CD4-positive, alpha-beta T cell (primary cell): ENCODE measurements at regions not wholly inside any gene's neighbourhood (a gene's known extent, or its start where the extent isn't known, plus 50 kb on each side); places are given as distances from the start of the nearest gene placed in this dataset.
"Not testable (repeated sequence)": the region's sequence is repeated elsewhere in the genome, so short reads cannot be mapped to it uniquely, and the experiment has no call there.

Experiments
- ATAC-seq: fragments of 200-7000 bp; cut with Tn5 transposase; one replicate; pipeline ENCODE4 v1.10.0; 2022; ENCODE audit warnings: mild to moderate bottlenecking; ENCODE audit not compliant: poor library complexity
- CTCF ChIA-PET: fragments of 350-600 bp; sonication (Branson Sonifier 250); formaldehyde crosslinking; loops from one replicate; lab custom pipeline; 2021; ENCODE audit warnings: antibody characterized with exemption, inconsistent platforms; lab: Charles Lee
- POLR2A ChIA-PET: fragments of 350-600 bp; sonication (Branson Sonifier 250); formaldehyde crosslinking; loops from one replicate; lab custom pipeline; 2021; ENCODE audit warnings: antibody characterized with exemption, inconsistent platforms; lab: Charles Lee
- DNase-seq, 14 experiments: peaks; one replicate each; pipeline ENCODE4 v3.0.0-alpha.2; 2013 to 2020; ENCODE audit warnings: mixed read lengths in 2 of 14
- H3K27ac ChIP-seq, 2 donors: one replicate each; pipeline versions ENCODE4 v1.5.1 to v1.7.0; 2013; ENCODE audit warnings: low read length in 2 of 2, low read depth in 1 of 2, mild to moderate bottlenecking in 1 of 2
- H3K27me3 ChIP-seq, 2 experiments: 1 replicate in 1 of 2; 2 replicates in 1 of 2; pipeline versions ENCODE4 v1.6.1 to v1.7.0; 2013; ENCODE audit warnings: low read length in 2 of 2, control low read depth in 1 of 2, mild to moderate bottlenecking in 1 of 2, moderate library complexity in 1 of 2; ENCODE audit not compliant: insufficient read depth in 2 of 2, control insufficient read depth in 1 of 2
- H3K36me3 ChIP-seq: one replicate; pipeline ENCODE4 v1.6.1; 2013; ENCODE audit warnings: low read length, control low read depth; ENCODE audit not compliant: insufficient read depth
- H3K4me1 ChIP-seq: one replicate; pipeline ENCODE4 v1.6.1; 2013; ENCODE audit warnings: low read length, control low read depth; ENCODE audit not compliant: insufficient read depth
- H3K4me3 ChIP-seq: one replicate; pipeline ENCODE4 v1.5.1; 2013; ENCODE audit warnings: mild to moderate bottlenecking, low read length, moderate library complexity
- H3K9me3 ChIP-seq, 2 experiments: 1 replicate in 1 of 2; 2 replicates in 1 of 2; pipeline versions ENCODE4 v1.6.1 to v1.7.0; 2013; ENCODE audit warnings: low read length in 2 of 2, mild to moderate bottlenecking in 2 of 2, control low read depth in 1 of 2, moderate library complexity in 1 of 2; ENCODE audit not compliant: control insufficient read depth in 1 of 2, insufficient read depth in 1 of 2
- H3K27ac Mint-ChIP-seq: one replicate; pipeline ENCODE4 v1.8.0; 2020; ENCODE audit warnings: mixed read lengths
- H3K27me3 Mint-ChIP-seq: one replicate; pipeline ENCODE4 v1.8.0; 2021; ENCODE audit warnings: mixed read lengths
- H3K36me3 Mint-ChIP-seq: one replicate; pipeline ENCODE4 v1.8.0; 2021; ENCODE audit warnings: low read depth, mixed read lengths
- H3K4me1 Mint-ChIP-seq: one replicate; pipeline ENCODE4 v1.8.0; 2021; ENCODE audit warnings: low read depth, mixed read lengths
- H3K4me3 Mint-ChIP-seq: one replicate; pipeline ENCODE4 v1.8.0; 2020; ENCODE audit warnings: mild to moderate bottlenecking, mixed read lengths
- H3K9me3 Mint-ChIP-seq: one replicate; pipeline ENCODE4 v1.8.0; 2020; ENCODE audit warnings: mixed read lengths
- CTCF ChIP-seq: fragments of 200-600 bp; IDR thresholded peaks from one replicate; pipeline ENCODE4 v1.8.0; 2022; ENCODE audit warnings: antibody characterized with exemption, mild to moderate bottlenecking
- intact Hi-C, 2 experiments: fragments of 100-400 bp; cut with DNase I in 1 of 2; cut with micrococcal nuclease in 1 of 2; formaldehyde crosslinking; loops; one replicate each; pipeline versions ENCODE4 v1.15.1 to v1.9.0; 2023 to 2025; cut with DNase I, micrococcal nuclease

DNA sequence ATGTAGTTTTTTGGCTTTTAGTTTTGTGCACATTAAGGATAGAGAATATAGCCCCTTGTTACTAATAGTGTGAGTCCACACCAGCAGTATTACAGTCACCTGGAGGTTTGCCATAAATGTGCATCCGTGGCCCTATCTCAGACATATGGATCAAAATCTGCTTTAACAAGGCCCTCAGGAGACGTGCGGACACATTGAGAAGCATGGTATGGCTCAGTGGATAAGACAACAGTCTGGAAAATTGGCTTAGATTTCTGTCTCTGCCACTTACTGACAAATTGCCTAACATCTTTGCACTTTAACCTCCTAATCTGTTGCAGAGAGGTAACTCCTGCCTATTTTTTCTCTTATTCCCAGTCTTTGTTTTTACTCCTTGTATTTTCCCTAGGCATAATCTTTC lies 307.2 kb upstream of the DLGAP1 start:
- Mint-ChIP-seq H3K27me3 (no peaks in the 10 kb centered on the region), H3K9me3 (peaks cover 10% of the 10 kb centered on the region), H3K36me3 (no peaks in the 10 kb centered on the region), H3K4me1 (no peaks in the 10 kb centered on the region), H3K27ac (no peak overlapping the region), H3K4me3 (no peak overlapping the region)
- Histone ChIP-seq H3K4me3 (no peak overlapping the region), H3K9me3 (peaks cover 0 to 7% of the 10 kb centered on the region in 2 experiments), H3K36me3 (no peaks in the 10 kb centered on the region), H3K4me1 (no peaks in the 10 kb centered on the region), H3K27ac (no peak overlapping the region), H3K27me3 (no peaks in the 10 kb centered on the region)
- ATAC-seq = no peak
- DNase-seq = no peak
- intact Hi-C loops = no loop called here
- ChIA-PET CTCF (no interaction called here), POLR2A (no interaction called here)
- TF ChIP-seq CTCF = no peak

DNA sequence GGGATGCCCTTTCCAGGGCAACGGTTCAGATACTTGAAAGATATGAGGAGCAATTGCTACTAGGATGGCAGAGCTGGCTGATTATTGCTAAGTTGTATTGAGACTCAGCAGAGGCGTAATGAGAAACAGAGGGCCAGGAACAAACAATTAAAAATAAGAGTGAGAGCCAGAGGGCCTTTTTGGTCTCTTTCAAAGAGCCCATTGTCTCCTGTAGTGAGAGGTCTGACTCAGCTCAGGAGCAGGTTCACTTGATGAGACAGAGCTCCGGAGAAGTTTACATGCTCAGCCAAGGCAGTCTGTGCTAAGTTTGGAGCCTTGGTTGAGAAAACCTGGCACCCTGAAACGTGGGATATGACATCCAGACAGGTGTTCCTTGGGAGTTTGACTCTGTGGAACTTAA lies 303.9 kb upstream of the DLGAP1 start:
- DNase-seq (no peak), ATAC-seq (no peak)
- Histone ChIP-seq H3K9me3 (peaks cover 0 to 4% of the 10 kb centered on the region in 2 experiments), H3K4me1 (no peaks in the 10 kb centered on the region), H3K4me3 (no peak overlapping the region), H3K36me3 (no peaks in the 10 kb centered on the region), H3K27ac (no peak overlapping the region), H3K27me3 (no peaks in the 10 kb centered on the region)
- intact Hi-C loops = no loop called here
- Mint-ChIP-seq H3K4me1 (no peaks in the 10 kb centered on the region), H3K27me3 (no peaks in the 10 kb centered on the region), H3K9me3 (peaks cover 8% of the 10 kb centered on the region), H3K27ac (no peak overlapping the region), H3K36me3 (no peaks in the 10 kb centered on the region), H3K4me3 (no peak overlapping the region)
- TF ChIP-seq CTCF = no peak
- POLR2A ChIA-PET = no interaction called here
- CTCF ChIA-PET = no interaction called here

- Mint-ChIP-seq H3K4me3 (no peak overlapping the region), H3K9me3 (peaks cover 11% of the 10 kb centered on the region), H3K36me3 (no peaks in the 10 kb centered on the region), H3K27ac (no peak overlapping the region), H3K27me3 (no peaks in the 10 kb centered on the region), H3K4me1 (no peaks in the 10 kb centered on the region)
- DNase-seq (no peak), ATAC-seq (no peak)
- ChIA-PET CTCF (interaction anchor here (0.6 kb wide), 1 partner anchor 867 kb away, joined by 3 read pairs; no protein-coding TSS in a partner anchor), POLR2A (no interaction called here)
- no peak overlapping the region for H3K27ac ChIP-seq
- no peaks in the 10 kb centered on the region for H3K27me3 ChIP-seq
- TF ChIP-seq CTCF = no peak
- H3K9me3 ChIP-seq = peaks cover 0 to 4% of the 10 kb centered on the region in 2 experiments
- H3K4me3 ChIP-seq = no peak overlapping the region
- no peaks in the 10 kb centered on the region for H3K4me1 ChIP-seq
- intact Hi-C loops = no loop called here
- H3K36me3 ChIP-seq = no peaks in the 10 kb centered on the region
These were observed 300.7 kb upstream of the DLGAP1 start for GRCh38 chr18:4755848-4756247.

- H3K9me3 Mint-ChIP-seq, H3K4me1 Mint-ChIP-seq, H3K27ac Mint-ChIP-seq, H3K36me3 ChIP-seq, POLR2A ChIA-PET, H3K4me1 ChIP-seq, H3K27me3 ChIP-seq, ATAC-seq, H3K36me3 Mint-ChIP-seq, intact Hi-C loops, DNase-seq, H3K27ac ChIP-seq, CTCF ChIA-PET, H3K4me3 Mint-ChIP-seq, H3K27me3 Mint-ChIP-seq, H3K4me3 ChIP-seq, H3K9me3 ChIP-seq: not testable (repeated sequence)
These were observed 298.0 kb upstream of the DLGAP1 start for GRCh38 chr18:4753151-4753550.
